ENCODE measurements at regions not wholly inside any gene's neighbourhood (a gene's known extent, or its start where the extent isn't known, plus 50 kb on each side); places are given as distances from the start of the nearest gene placed in this dataset.

- in situ Hi-C loops (cut with MboI; ENCODE audit: low sequenced_read_pairs, unreplicated experiment) = no loop called here
- TF ChIP-seq, protein P1, sequence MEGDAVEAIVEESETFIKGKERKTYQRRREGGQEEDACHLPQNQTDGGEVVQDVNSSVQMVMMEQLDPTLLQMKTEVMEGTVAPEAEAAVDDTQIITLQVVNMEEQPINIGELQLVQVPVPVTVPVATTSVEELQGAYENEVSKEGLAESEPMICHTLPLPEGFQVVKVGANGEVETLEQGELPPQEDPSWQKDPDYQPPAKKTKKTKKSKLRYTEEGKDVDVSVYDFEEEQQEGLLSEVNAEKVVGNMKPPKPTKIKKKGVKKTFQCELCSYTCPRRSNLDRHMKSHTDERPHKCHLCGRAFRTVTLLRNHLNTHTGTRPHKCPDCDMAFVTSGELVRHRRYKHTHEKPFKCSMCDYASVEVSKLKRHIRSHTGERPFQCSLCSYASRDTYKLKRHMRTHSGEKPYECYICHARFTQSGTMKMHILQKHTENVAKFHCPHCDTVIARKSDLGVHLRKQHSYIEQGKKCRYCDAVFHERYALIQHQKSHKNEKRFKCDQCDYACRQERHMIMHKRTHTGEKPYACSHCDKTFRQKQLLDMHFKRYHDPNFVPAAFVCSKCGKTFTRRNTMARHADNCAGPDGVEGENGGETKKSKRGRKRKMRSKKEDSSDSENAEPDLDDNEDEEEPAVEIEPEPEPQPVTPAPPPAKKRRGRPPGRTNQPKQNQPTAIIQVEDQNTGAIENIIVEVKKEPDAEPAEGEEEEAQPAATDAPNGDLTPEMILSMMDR (IDR thresholded peaks at IDR 0.05; ENCODE audit: borderline replicate concordance, control extremely low read depth, extremely low read depth, insufficient read depth, missing control alignments) = no peak
These were observed 73.9 kb upstream of the WDR75 start for GRCh38 chr2:189367343-189367742.

DNA sequence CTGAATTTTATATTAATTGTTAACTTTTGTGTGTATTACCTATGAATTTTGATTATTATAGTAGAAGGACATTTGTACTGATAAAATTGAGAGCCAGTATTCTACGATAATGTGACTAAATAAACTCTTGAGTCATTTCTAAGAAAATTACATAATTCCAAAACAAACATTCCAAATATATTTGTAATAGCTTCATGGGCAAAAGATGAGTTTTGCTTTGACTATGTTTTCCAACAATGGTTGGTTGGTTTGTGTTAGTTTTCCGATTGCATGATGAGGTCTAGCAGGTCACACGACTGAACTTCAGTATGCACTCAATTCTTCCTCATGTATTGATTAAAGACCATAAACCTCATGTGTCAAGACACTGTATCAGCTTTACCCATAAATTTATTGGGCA lies 71.7 kb upstream of the WDR75 start:
- DNase-seq (ENCODE audit: low spot score) = no peak
- in situ Hi-C loops (cut with MboI; ENCODE audit: low sequenced_read_pairs, unreplicated experiment) = no loop called here
- TF ChIP-seq, protein P1 (IDR thresholded peaks at IDR 0.05; ENCODE audit: borderline replicate concordance, control extremely low read depth, extremely low read depth, insufficient read depth, missing control alignments) = no peak

More at GRCh38 chr2:189367343-189367742, 73.9 kb upstream of the WDR75 start:
- DNase-seq (ENCODE audit: low spot score) = no peak

DNA sequence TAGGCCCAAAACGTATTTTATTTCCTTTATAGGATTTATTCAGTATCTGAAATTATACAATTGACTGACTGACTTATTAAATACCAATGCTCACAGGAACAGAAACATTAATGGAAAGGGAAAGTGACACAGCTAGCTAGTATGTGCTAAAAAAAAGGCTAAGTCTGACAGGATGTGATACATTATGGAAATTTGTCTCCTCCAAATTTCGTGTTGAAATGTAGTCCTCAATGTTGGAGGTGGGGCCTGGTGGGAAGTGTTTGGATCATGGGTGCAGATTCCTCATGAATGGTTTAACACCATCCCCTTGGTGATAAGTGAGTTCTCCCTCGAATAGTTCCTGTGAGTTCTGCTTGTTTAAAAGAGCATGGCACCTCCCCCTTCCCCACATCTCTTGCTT lies 70.6 kb upstream of the WDR75 start:
- TF ChIP-seq, protein P1 (IDR thresholded peaks at IDR 0.05; ENCODE audit: borderline replicate concordance, control extremely low read depth, extremely low read depth, insufficient read depth, missing control alignments) = no peak
- in situ Hi-C loops (cut with MboI; ENCODE audit: low sequenced_read_pairs, unreplicated experiment) = no loop called here
- no peak for DNase-seq (ENCODE audit: low spot score)

DNA sequence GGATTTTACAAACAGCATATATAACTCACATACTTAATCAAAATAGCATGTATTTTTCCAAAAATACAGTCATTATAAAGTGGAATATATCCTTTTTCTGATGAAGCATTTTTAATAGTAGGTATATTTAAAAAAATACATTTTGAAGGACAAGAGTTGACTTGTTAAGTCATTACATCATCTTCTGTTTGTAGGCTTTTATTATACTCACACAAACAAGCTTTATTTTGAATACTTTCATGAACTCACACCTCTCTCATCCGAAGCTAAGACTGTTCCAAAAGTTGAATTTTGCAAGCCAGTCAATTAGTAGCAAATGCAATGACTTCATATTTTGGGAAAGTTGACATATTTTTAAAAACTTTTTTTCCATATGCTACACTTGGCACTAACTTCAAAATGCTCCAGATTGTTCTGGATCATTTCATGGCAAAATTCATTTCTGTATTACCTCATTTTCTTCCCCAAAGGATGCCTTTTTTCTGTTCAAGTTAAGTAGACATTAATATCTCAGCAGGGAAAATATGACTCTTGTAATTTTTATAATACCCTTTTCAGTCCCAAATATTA lies 68.5 kb upstream of the WDR75 start:
- no peak for DNase-seq (ENCODE audit: low spot score)
- TF ChIP-seq, protein P1 (IDR thresholded peaks at IDR 0.05; ENCODE audit: borderline replicate concordance, control extremely low read depth, extremely low read depth, insufficient read depth, missing control alignments) = no peak
- in situ Hi-C loops (cut with MboI; ENCODE audit: low sequenced_read_pairs, unreplicated experiment) = no loop called here

DNA sequence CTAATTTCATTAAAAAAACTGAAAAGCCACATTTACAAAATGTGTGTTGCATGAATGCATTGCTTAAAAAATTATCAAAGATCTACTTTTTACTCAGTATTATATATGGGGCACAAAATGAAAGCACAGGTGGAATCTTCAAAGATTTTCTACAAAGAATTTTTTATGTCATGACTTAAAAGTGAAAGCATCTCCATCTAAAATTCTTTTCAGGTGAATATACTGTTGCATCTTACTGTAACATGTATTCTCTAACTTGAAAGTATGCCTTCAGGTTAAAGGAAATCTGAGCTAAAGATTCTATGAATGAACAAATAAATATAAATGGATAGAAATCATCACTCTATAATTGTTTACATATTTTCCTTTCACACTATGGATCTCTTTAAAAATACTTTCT lies 66.8 kb upstream of the WDR75 start:
- no peak for DNase-seq (ENCODE audit: low spot score)
- TF ChIP-seq, protein P1 (IDR thresholded peaks at IDR 0.05; ENCODE audit: borderline replicate concordance, control extremely low read depth, extremely low read depth, insufficient read depth, missing control alignments) = no peak
- in situ Hi-C loops (cut with MboI; ENCODE audit: low sequenced_read_pairs, unreplicated experiment) = no loop called here

DNA sequence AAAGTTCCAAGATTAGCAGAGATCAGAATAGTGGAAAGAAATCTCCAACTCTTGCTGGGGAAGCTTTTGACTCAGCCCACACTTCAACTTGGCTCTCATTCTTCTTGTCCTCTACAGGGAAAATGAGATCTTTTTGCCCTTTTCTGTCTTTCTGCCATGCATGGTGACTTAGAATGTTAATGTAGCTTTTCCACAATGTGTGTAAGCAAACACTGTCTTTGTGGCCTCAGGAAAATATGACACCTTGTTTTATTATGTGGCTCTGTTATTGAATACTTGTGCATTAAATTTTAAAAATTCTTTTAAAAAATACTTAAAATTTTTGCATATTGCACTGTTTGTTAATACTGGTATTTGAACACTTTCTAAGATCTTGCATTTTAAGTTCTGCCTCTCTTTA lies 65.4 kb upstream of the WDR75 start:
- TF ChIP-seq, protein P1 (IDR thresholded peaks at IDR 0.05; ENCODE audit: borderline replicate concordance, control extremely low read depth, extremely low read depth, insufficient read depth, missing control alignments) = no peak
- no peak for DNase-seq (ENCODE audit: low spot score)
- in situ Hi-C loops (cut with MboI; ENCODE audit: low sequenced_read_pairs, unreplicated experiment) = no loop called here

GRCh38 chr2:189379287-189379630 lies 62.0 kb upstream of the WDR75 start:
- no peak for DNase-seq (ENCODE audit: low spot score)
- in situ Hi-C loops (cut with MboI; ENCODE audit: low sequenced_read_pairs, unreplicated experiment) = no loop called here
- TF ChIP-seq, protein P1 (IDR thresholded peaks at IDR 0.05; ENCODE audit: borderline replicate concordance, control extremely low read depth, extremely low read depth, insufficient read depth, missing control alignments) = no peak

Measured in GM13976 (cell line).